Activated T-helper 1 cell treated with anti-CD3 and anti-CD28 coated beads, Interleukin-12 subunit alpha, Interleukin-12 subunit beta, Interleukin-2, Interleukin-4 antibody, amounts not matched to agents 30 ng/mL and 10 ng/mL and 1 ng/mL, durations not matched to agents 14 hours and 24 hours and 36 hours (primary cell): ENCODE measurements at regions not wholly inside any gene's neighbourhood (a gene's known extent, or its start where the extent isn't known, plus 50 kb on each side); places are given as distances from the start of the nearest gene placed in this dataset.
"Not testable (repeated sequence)": the region's sequence is repeated elsewhere in the genome, so short reads cannot be mapped to it uniquely, and the experiment has no call there.

Experiments used
- DNase-seq: peaks from one replicate; pipeline ENCODE4 v3.0.0; 2021; ENCODE audit warnings: low spot score
- H3K27ac Mint-ChIP-seq: one replicate; pipeline ENCODE4 v1.8.0; 2021; ENCODE audit warnings: mild to moderate bottlenecking, mixed read lengths
- H3K27me3 Mint-ChIP-seq: one replicate; pipeline ENCODE4 v1.8.0; 2022; ENCODE audit warnings: mild to moderate bottlenecking, moderate library complexity, mixed read lengths; ENCODE audit not compliant: insufficient read depth
- H3K36me3 Mint-ChIP-seq: one replicate; pipeline ENCODE4 v1.8.0; 2021; ENCODE audit warnings: low read depth, mixed read lengths
- H3K4me1 Mint-ChIP-seq: one replicate; pipeline ENCODE4 v1.8.0; 2021; ENCODE audit warnings: low read depth, mixed read lengths
- H3K4me3 Mint-ChIP-seq: one replicate; pipeline ENCODE4 v1.8.0; 2021; ENCODE audit warnings: mild to moderate bottlenecking, moderate library complexity, mixed read lengths
- H3K9me3 Mint-ChIP-seq: one replicate; pipeline ENCODE4 v1.8.0; 2021; ENCODE audit warnings: mixed read lengths
- intact Hi-C: fragments of 100-400 bp; cut with micrococcal nuclease; formaldehyde crosslinking; loops from one replicate; pipeline ENCODE4 v1.15.1; 2024

DNA sequence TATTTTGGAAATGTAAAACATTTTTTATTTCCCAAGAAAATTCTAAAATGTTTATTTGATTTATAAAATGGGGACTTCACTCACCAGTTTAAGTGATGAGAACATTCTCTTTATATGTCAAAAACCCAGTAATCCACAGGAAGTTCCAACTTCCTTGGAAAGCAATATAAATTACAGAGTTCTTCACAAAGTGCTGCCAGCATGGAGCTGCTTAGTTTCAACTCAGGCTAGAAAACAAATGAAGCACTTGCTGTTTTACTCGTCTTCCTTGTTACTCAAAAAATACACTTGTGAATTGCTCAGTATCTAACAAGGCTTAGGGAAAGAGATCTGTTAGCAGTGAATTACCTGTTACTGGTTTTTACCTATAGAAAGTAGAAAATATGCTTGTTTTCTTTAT lies 942.7 kb upstream of the MDGA2 start:
- Mint-ChIP-seq H3K36me3 (no peaks in the 10 kb centered on the region), H3K4me1 (no peaks in the 10 kb centered on the region), H3K4me3 (no peak overlapping the region), H3K27ac (no peak overlapping the region), H3K9me3 (no peaks in the 10 kb centered on the region), H3K27me3 (no peaks in the 10 kb centered on the region)
- intact Hi-C loops = no loop called here
- no peak for DNase-seq

DNA sequence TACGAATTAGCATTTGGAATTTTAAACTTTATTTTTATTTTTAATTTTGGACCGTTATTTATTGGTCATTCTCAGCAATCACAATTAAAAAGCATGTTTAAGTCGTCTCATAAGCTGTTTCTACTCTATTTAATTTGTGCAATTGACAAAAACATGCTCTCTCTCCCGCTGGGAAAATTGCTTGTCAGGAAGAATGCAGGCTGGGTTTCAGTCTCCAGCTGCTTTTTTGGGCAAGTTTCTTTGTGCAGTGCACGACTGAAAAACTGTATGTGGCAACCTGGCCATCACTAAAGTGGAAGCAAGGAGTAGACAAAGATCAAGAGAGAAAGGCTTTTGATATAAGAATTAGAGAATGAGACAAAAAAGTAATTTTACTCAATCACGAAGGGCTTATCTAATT lies 941.5 kb upstream of the MDGA2 start:
- intact Hi-C loops = no loop called here
- Mint-ChIP-seq H3K4me1 (no peaks in the 10 kb centered on the region), H3K4me3 (no peak overlapping the region), H3K27ac (no peak overlapping the region), H3K27me3 (no peaks in the 10 kb centered on the region), H3K36me3 (no peaks in the 10 kb centered on the region), H3K9me3 (peaks cover 6% of the 10 kb centered on the region)
- DNase-seq = no peak

DNA sequence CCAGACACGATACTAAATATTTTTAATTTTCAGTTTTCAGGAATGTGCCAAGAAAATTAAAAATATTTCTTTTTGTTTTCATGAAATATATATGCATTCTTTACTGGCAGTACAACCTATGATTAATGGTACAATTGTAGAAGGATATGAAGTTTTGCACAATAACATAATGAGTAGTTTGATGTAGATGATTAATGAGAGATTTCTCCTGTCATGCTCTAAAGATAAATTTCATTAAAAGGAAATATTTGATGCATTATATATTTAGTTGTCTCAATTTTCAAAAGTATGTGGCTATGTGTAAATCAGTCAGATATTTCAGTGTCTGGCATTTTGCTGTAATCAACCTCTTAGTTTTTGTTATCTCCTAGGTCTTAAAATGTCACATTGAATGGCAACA lies 940.2 kb upstream of the MDGA2 start:
- no peaks in the 10 kb centered on the region for H3K4me1 Mint-ChIP-seq
- H3K27ac Mint-ChIP-seq = no peak overlapping the region
- no peaks in the 10 kb centered on the region for H3K27me3 Mint-ChIP-seq

DNA sequence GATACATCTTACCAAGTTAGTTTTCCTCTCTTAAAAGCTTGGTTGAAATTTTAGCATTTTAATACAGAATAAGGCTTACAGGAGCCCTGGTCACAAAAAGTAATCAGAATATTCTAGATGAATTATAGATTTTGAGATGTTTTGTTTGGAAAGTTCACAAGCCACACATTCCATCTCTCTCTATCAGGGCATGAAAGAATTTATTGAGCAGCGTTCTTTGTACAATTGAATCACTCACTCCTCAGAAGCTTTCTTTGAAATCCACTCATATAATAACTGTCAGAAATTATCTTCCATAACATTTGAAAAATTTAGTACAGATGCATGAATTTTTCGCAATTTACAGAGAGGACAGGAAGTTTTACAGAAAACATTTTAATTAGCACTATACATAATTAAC lies 938.6 kb upstream of the MDGA2 start:
- Mint-ChIP-seq H3K4me3 (no peak overlapping the region), H3K9me3 (peaks cover 6% of the 10 kb centered on the region), H3K27ac (no peak overlapping the region), H3K36me3 (no peaks in the 10 kb centered on the region), H3K27me3 (no peaks in the 10 kb centered on the region), H3K4me1 (no peaks in the 10 kb centered on the region)
- no peak for DNase-seq
- intact Hi-C loops = no loop called here

More for the DNA sequence above, 940.2 kb upstream of the MDGA2 start:
- DNase-seq = no peak
- Mint-ChIP-seq H3K9me3 (peaks cover 6% of the 10 kb centered on the region), H3K4me3 (no peak overlapping the region), H3K36me3 (no peaks in the 10 kb centered on the region)
- intact Hi-C loops = no loop called here

DNA sequence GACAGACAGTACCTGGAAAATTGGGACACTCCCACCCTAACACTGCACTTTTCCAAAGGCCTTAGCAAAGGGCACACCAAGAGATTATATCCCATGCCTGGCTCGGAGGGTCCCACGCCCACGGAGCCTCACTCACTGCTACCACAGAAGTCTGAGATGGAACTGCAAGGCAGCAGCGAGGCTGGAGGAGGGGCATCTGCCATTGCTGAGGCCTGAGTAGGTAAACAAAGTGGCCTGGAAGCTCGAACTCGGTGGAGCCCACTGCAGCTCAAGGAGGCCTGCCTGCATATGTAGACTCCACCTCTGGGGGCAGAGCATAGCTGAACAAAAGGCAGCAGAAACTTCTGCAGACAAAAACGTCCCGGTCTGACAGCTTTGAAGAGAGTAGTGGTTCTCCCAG lies 931.6 kb upstream of the MDGA2 start:
- H3K4me1 Mint-ChIP-seq, intact Hi-C loops, H3K27ac Mint-ChIP-seq, DNase-seq, H3K4me3 Mint-ChIP-seq, H3K36me3 Mint-ChIP-seq, H3K27me3 Mint-ChIP-seq: not testable (repeated sequence)
- H3K9me3 Mint-ChIP-seq = peaks cover 17% of the 10 kb centered on the region

DNA sequence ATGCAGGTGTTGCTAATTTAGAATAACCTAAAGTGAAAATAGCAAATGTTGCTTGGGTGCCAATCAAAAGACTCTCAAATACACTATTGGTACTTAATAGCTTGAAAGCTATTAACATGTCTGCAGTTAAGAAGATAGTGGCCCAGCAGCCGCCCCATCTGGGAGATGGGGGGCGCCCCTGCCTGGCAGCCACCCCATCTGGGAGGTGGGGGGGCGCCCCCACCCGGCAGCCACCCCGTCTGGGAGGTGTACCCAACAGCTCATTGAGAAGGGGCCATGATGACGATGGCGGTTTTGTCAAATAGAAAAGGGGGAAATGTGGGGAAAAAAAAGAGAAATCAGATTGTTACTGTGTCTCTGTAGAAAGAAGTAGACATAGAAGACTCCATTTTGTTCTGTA lies 923.1 kb upstream of the MDGA2 start:
- no peak for DNase-seq
- H3K36me3 Mint-ChIP-seq = no peaks in the 10 kb centered on the region

DNA sequence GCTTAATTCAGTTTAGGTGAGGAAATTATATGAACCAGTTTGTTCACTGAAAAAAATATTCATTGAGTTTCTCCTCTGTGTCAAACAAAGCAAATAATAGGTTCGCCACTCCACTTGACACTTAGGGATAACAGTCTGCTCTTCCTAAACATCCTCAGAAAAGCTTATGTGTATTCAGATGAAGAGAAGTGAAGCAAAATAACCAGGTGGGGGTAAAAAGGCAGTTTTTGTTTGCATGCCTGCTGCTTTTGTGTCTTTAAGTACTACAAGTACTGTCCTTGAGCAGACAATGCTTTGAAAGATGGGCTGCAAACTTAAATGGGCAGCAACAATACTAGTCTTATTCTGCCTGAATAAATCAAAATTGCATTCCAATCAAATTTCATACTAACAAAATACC lies 910.7 kb upstream of the MDGA2 start:
- intact Hi-C loops = no loop called here
- H3K27ac Mint-ChIP-seq = no peak overlapping the region
- no peaks in the 10 kb centered on the region for H3K36me3 Mint-ChIP-seq
- DNase-seq = no peak
- no peaks in the 10 kb centered on the region for H3K9me3 Mint-ChIP-seq
- no peak overlapping the region for H3K4me3 Mint-ChIP-seq
- no peaks in the 10 kb centered on the region for H3K27me3 Mint-ChIP-seq
- H3K4me1 Mint-ChIP-seq = no peaks in the 10 kb centered on the region

More for the DNA sequence above, 923.1 kb upstream of the MDGA2 start:
- Mint-ChIP-seq H3K9me3 (no peaks in the 10 kb centered on the region), H3K27me3 (no peaks in the 10 kb centered on the region), H3K4me3 (no peak overlapping the region), H3K27ac (no peak overlapping the region), H3K4me1 (no peaks in the 10 kb centered on the region)
- intact Hi-C loops = no loop called here

DNA sequence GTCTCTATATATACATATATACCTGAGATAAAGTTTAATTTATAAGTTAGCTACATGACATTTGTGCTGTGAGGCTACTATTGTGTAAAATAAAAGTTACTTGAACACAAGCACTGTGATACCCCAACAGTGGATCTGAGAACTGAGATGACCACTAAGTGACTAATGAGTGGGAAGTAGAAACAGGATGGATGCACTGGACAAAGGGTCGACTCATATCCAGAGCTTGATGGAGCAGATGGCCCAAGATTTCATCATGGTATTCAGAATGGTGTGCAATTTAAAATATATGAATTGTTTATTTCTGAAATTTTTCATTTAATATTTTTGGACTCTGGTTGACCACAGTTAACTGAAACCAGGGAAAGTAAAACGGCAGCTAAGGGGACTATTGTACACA lies 908.6 kb upstream of the MDGA2 start:
- Mint-ChIP-seq H3K9me3 (no peaks in the 10 kb centered on the region), H3K4me3 (no peak overlapping the region), H3K36me3 (no peaks in the 10 kb centered on the region), H3K4me1 (no peaks in the 10 kb centered on the region), H3K27ac (no peak overlapping the region), H3K27me3 (no peaks in the 10 kb centered on the region)
- no peak for DNase-seq
- intact Hi-C loops = no loop called here

DNA sequence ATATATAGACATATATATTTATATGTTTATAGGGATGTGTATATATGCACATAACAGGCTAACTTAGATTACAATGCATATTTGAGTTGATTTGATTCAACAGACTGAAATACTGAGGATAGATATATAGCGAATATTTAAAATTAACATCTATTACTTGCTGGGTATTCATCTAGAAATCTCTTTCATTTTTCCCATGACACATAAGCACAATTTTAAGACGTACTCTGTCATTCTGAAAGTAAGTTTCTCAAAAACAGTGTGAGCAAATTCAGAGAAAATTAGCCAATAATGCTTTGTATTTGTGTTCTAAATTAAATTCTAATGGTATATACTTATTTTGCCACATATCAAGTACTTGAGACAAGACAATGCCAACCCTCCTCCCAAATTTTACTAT lies 907.5 kb upstream of the MDGA2 start:
- intact Hi-C loops = no loop called here
- Mint-ChIP-seq H3K27ac (no peak overlapping the region), H3K4me3 (no peak overlapping the region), H3K27me3 (no peaks in the 10 kb centered on the region), H3K36me3 (no peaks in the 10 kb centered on the region), H3K4me1 (no peaks in the 10 kb centered on the region), H3K9me3 (no peaks in the 10 kb centered on the region)
- DNase-seq = no peak

DNA sequence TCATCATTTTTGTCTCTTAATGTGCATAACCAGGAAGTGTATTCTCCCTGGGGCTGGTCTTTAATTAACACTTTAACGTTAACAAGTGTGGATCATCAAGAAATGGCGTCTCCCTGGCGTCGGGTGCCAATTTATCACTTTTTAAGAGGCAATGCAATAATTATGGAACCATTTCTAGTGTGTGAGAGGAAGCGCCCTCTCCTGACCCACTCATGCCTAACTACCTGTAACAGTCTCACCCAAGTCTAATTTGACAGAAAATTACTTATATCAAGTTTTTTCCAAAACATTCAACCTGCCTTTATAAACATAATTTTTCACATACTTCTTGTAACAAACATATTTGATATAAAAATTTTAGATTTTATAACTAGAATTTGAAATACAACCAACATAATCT lies 905.3 kb upstream of the MDGA2 start:
- Mint-ChIP-seq H3K9me3 (peaks cover 4% of the 10 kb centered on the region), H3K4me1 (no peaks in the 10 kb centered on the region), H3K27ac (no peak overlapping the region), H3K36me3 (no peaks in the 10 kb centered on the region), H3K4me3 (no peak overlapping the region), H3K27me3 (no peaks in the 10 kb centered on the region)
- intact Hi-C loops = no loop called here
- DNase-seq = no peak

DNA sequence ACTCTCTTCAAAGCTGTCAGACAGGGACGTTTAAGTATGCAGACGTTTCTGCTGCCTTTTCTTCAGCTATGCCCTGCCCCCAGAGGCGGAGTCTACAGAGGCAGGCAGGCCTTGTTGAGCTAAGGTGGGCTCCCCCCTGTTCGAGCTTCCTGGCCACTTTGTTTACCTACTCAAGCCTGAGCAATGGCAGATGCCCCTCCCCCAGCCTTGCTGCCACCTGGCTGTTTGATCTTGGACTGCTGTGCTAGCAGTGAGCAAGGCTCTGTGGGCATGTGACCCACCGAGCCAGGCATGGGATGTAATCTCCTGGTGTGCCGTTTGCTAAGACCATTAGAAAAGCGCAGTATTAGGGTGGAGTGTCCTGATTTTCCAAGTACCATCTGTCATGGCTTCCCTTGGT lies 900.4 kb upstream of the MDGA2 start:
- peaks cover 32% of the 10 kb centered on the region for H3K9me3 Mint-ChIP-seq
- no peak overlapping the region for H3K27ac Mint-ChIP-seq
- no peaks in the 10 kb centered on the region for H3K4me1 Mint-ChIP-seq
- H3K36me3 Mint-ChIP-seq = no peaks in the 10 kb centered on the region
- no peaks in the 10 kb centered on the region for H3K27me3 Mint-ChIP-seq
- no peak overlapping the region for H3K4me3 Mint-ChIP-seq
- no peak for DNase-seq
- intact Hi-C loops = no loop called here

DNA sequence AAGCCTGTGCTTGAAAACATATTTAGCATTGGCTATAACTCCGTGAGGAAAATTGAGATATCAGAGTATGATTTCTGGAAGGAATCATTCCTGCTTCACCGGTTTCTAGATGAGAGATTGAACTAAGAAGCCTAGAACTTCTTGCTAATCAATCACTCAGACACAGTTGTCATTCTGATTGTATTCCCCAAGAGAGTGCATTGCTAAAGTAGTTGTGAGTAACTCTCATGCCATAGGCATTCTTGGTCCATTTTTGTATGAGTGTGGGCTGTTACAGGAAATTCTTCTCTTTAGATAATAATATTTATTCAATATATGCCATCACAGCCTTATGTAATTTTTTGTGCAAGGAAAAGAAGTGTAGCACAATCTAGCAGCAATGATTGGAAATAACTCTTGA lies 893.3 kb upstream of the MDGA2 start:
- Mint-ChIP-seq H3K27ac (no peak overlapping the region), H3K4me1 (no peaks in the 10 kb centered on the region), H3K36me3 (no peaks in the 10 kb centered on the region), H3K4me3 (no peak overlapping the region), H3K27me3 (no peaks in the 10 kb centered on the region), H3K9me3 (peaks cover 33% of the 10 kb centered on the region)
- no peak for DNase-seq
- intact Hi-C loops = no loop called here

DNA sequence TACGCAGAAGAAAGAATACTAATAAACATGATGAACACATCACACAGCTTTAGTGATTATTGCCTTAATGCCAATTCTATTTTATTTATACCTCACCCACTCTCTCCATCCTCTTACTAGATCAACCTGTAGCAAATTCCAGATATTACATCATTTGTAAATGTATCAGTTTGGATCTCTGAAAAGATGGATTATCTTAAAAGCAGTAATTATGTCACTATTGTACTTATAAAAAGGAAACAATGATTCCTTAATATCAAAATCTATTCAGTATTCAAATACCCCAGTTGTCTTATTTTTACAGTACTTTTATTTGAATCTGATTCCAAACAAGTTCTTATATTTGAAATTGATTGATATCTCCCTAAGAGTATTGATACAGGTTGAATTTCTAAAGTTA lies 892.8 kb upstream of the MDGA2 start:
- Mint-ChIP-seq H3K9me3 (peaks cover 37% of the 10 kb centered on the region), H3K27ac (no peak overlapping the region), H3K4me1 (no peaks in the 10 kb centered on the region), H3K36me3 (no peaks in the 10 kb centered on the region), H3K27me3 (no peaks in the 10 kb centered on the region), H3K4me3 (no peak overlapping the region)
- DNase-seq = no peak
- intact Hi-C loops = no loop called here

DNA sequence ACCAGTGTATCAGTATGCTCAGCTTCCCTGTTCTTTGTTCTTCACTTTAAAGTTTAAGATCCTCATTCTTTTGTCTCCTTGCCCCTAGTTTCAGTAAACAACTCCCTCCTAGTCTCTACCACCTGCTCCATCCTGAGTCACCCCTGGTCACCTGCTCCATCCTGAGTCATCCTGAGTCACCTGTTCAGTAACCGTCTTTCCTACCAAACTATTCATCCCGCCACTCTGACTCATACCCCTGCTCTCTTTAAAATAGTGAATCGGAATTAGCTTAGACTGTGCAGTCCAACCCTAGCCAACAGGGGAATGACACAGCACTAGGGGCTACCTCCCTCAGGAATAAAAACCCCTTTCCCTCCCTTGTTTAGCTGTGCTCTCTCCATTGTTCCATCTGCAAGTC lies 888.1 kb upstream of the MDGA2 start:
- Mint-ChIP-seq H3K9me3 (peaks cover 16% of the 10 kb centered on the region), H3K36me3 (no peaks in the 10 kb centered on the region), H3K4me3 (no peak overlapping the region), H3K27ac (no peak overlapping the region), H3K4me1 (no peaks in the 10 kb centered on the region), H3K27me3 (no peaks in the 10 kb centered on the region)
- intact Hi-C loops = no loop called here
- DNase-seq = no peak
